ENCODE measurements at regions not wholly inside any gene's neighbourhood (a gene's known extent, or its start where the extent isn't known, plus 50 kb on each side); places are given as distances from the start of the nearest gene placed in this dataset.

DNA sequence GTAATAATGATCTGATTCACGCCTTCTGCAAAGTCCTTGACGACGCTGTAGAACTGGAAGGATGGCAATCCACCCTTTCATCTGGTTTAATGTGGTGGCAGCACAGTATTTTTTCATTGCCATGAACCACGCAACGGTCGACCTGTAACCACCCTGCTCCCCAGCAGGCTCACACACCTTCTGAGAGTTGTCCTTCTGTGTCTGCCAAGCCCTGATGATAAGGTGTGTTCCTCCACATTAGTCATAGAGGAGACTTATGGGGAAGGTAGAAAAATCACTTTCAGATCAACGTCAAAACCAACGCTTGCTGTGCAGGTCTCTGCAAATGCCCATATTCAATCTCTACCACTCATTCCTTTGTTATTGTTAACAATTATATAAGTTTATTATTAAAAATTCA is 328.7 kb downstream of the SIPA1L2 start:
- TF ChIP-seq GATA2 (IDR thresholded peaks at IDR 0.05; ENCODE audit: low read depth, low read length) (no peak), GATA3 (IDR thresholded peaks at IDR 0.05; ENCODE audit: low read depth, low read length) (no peak)

Data from SH-SY5Y (cell line).